Keratinocyte (primary cell): ENCODE measurements at regions not wholly inside any gene's neighbourhood (a gene's known extent, or its start where the extent isn't known, plus 50 kb on each side); places are given as distances from the start of the nearest gene placed in this dataset.

Experiments used
- DNase-seq: peaks from one replicate; pipeline ENCODE4 v3.0.0-alpha.2; 2011; ENCODE audit warnings: low read depth, missing footprints, low spot score
- FAIRE-seq: peaks from 2 replicates; lab custom pipeline; 2011; peaks lifted over from hg19 to GRCh38; lab: Jason Lieb, UNC
- H2AFZ ChIP-seq: 2 replicates; pipeline ENCODE4 v1.6.0; 2012; ENCODE audit warnings: low read length, control low read depth, inconsistent platforms; ENCODE audit not compliant: control insufficient read depth
- H3K27ac ChIP-seq: 2 replicates; pipeline ENCODE4 v1.5.1; 2011; ENCODE audit warnings: low read length; ENCODE audit not compliant: control insufficient read depth, insufficient read depth
- H3K27me3 ChIP-seq: 3 replicates; pipeline ENCODE4 v1.6.0; 2011; ENCODE audit warnings: low read length; ENCODE audit not compliant: control insufficient read depth, insufficient read depth; ENCODE audit errors: extremely low read depth
- H3K36me3 ChIP-seq, 2 experiments: 2 replicates in 1 of 2; 3 replicates in 1 of 2; pipeline ENCODE4 v1.5.1; 2011; ENCODE audit warnings: low read length in 2 of 2, mild to moderate bottlenecking in 1 of 2; ENCODE audit not compliant: control insufficient read depth in 2 of 2, insufficient read depth in 2 of 2; ENCODE audit errors: extremely low read depth in 1 of 2
- H3K4me1 ChIP-seq: 3 replicates; pipeline ENCODE4 v1.5.1; 2011; ENCODE audit warnings: low read length; ENCODE audit not compliant: control insufficient read depth, insufficient read depth; ENCODE audit errors: extremely low read depth
- H3K4me2 ChIP-seq: 3 replicates; pipeline ENCODE4 v1.6.0; 2011; ENCODE audit warnings: low read depth, low read length; ENCODE audit not compliant: control insufficient read depth, insufficient read depth; ENCODE audit errors: extremely low read depth
- H3K4me3 ChIP-seq, 3 experiments: fragments of 200-600 bp in 1 of 3; sonication (generic) in 1 of 3; 2 replicates in 2 of 3; 3 replicates in 1 of 3; pipeline ENCODE4 v1.5.1; 2011 to 2016; ENCODE audit warnings: low read length in 3 of 3, mild to moderate bottlenecking in 3 of 3, control low read depth in 2 of 3, inconsistent platforms in 1 of 3, low read depth in 1 of 3, mixed read lengths in 1 of 3, mixed run types in 1 of 3, moderate library complexity in 1 of 3; ENCODE audit not compliant: control insufficient read depth in 2 of 3, insufficient read depth in 2 of 3; ENCODE audit errors: extremely low read depth in 1 of 3
- H3K79me2 ChIP-seq: 2 replicates; pipeline ENCODE4 v1.6.0; 2012; ENCODE audit warnings: low read length; ENCODE audit not compliant: control insufficient read depth, insufficient read depth
- H3K9ac ChIP-seq: 3 replicates; pipeline ENCODE4 v1.6.0; 2011; ENCODE audit warnings: low read length; ENCODE audit not compliant: control insufficient read depth, insufficient read depth; ENCODE audit errors: extremely low read depth
- H3K9me1 ChIP-seq: 3 replicates; pipeline ENCODE4 v1.6.0; 2011; ENCODE audit warnings: low read length; ENCODE audit not compliant: control insufficient read depth, insufficient read depth; ENCODE audit errors: extremely low read depth
- H3K9me3 ChIP-seq: 2 replicates; pipeline ENCODE4 v1.5.1; 2012; ENCODE audit warnings: low read depth, low read length; ENCODE audit not compliant: control insufficient read depth
- H4K20me1 ChIP-seq: 3 replicates; pipeline ENCODE4 v1.6.0; 2011; ENCODE audit warnings: low read length; ENCODE audit not compliant: control insufficient read depth, insufficient read depth; ENCODE audit errors: extremely low read depth
- CTCF ChIP-seq, 3 experiments: IDR thresholded peaks in 1 of 3; conservative IDR thresholded peaks in 1 of 3; optimal IDR thresholded peaks in 1 of 3; 2 replicates in 2 of 3; 3 replicates in 1 of 3; pipeline versions ENCODE3 to v1.5.1; 2011; ENCODE audit warnings: low read length in 3 of 3, mild to moderate bottlenecking in 3 of 3, moderate library complexity in 2 of 3, control low read depth in 1 of 3, inconsistent platforms in 1 of 3; ENCODE audit not compliant: insufficient read depth in 2 of 3; ENCODE audit errors: extremely low read depth in 1 of 3
- EZH2 ChIP-seq: IDR thresholded peaks from one replicate; pipeline ENCODE4 v1.6.1; 2012; ENCODE audit warnings: inconsistent platforms, mild to moderate bottlenecking, low read length, moderate library complexity
- dilution Hi-C: fragments of 300-500 bp; cut with MboI; formaldehyde crosslinking; loops from one replicate; pipeline ENCODE4 v1.7.0; 2020; ENCODE audit warnings: low sequenced_read_pairs; ENCODE audit not compliant: extremely low pct_ligation_motif_present

- no peak for TF ChIP-seq CTCF (optimal IDR thresholded peaks at IDR 0.05 in 1 of 3, IDR thresholded peaks at IDR 0.05 in 1 of 3, conservative IDR thresholded peaks at IDR 0.05 in 1 of 3; ENCODE audit: extremely low read depth in 1 of 3, insufficient read depth in 2 of 3, low read length in 3 of 3)
- TF ChIP-seq EZH2, result no peak
- Histone ChIP-seq H3K9ac (no peak overlapping the region), H3K4me1 (peaks cover 4% of the 10 kb centered on the region), H3K79me2 (no peaks in the 10 kb centered on the region), H3K27ac (no peak overlapping the region), H3K9me1 (no peaks in the 10 kb centered on the region), H3K36me3 (no peaks in the 10 kb centered on the region), H3K4me2 (no peak overlapping the region), H3K4me3 (no peak overlapping the region), H2AFZ (peak overlapping the region; percentile 12), H4K20me1 (no peaks in the 10 kb centered on the region), H3K9me3 (no peaks in the 10 kb centered on the region), H3K27me3 (no peaks in the 10 kb centered on the region)
- no peak for DNase-seq
- dilution Hi-C loops, result no loop called here
- peak; percentile 43 for FAIRE-seq
Observed at GRCh38 chr3:101945980-101946379, 96.7 kb downstream of the NFKBIZ start.

GRCh38 chr3:101946906-101947305, 97.6 kb downstream of the NFKBIZ start:
- H3K27ac ChIP-seq, result no peak overlapping the region
- no peak overlapping the region for H3K4me2 ChIP-seq
- no peak for TF ChIP-seq CTCF (optimal IDR thresholded peaks at IDR 0.05 in 1 of 3, IDR thresholded peaks at IDR 0.05 in 1 of 3, conservative IDR thresholded peaks at IDR 0.05 in 1 of 3; ENCODE audit: extremely low read depth in 1 of 3, insufficient read depth in 2 of 3, low read length in 3 of 3)
- no peak for TF ChIP-seq EZH2
- no peaks in the 10 kb centered on the region for H4K20me1 ChIP-seq
- FAIRE-seq (no peak), DNase-seq (no peak)
- H3K79me2 ChIP-seq, result no peaks in the 10 kb centered on the region
- H3K9me1 ChIP-seq, result no peaks in the 10 kb centered on the region
- H3K9ac ChIP-seq, result no peak overlapping the region
- no peaks in the 10 kb centered on the region for H3K36me3 ChIP-seq
- H3K9me3 ChIP-seq, result no peaks in the 10 kb centered on the region
- H3K4me1 ChIP-seq, result peaks cover 4% of the 10 kb centered on the region
- H3K4me3 ChIP-seq, result no peak overlapping the region
- H2AFZ ChIP-seq, result no peak overlapping the region
- dilution Hi-C loops, result no loop called here
- no peaks in the 10 kb centered on the region for H3K27me3 ChIP-seq
